ENCODE measurements at regions not wholly inside any gene's neighbourhood (a gene's known extent, or its start where the extent isn't known, plus 50 kb on each side); places are given as distances from the start of the nearest gene placed in this dataset.

DNA sequence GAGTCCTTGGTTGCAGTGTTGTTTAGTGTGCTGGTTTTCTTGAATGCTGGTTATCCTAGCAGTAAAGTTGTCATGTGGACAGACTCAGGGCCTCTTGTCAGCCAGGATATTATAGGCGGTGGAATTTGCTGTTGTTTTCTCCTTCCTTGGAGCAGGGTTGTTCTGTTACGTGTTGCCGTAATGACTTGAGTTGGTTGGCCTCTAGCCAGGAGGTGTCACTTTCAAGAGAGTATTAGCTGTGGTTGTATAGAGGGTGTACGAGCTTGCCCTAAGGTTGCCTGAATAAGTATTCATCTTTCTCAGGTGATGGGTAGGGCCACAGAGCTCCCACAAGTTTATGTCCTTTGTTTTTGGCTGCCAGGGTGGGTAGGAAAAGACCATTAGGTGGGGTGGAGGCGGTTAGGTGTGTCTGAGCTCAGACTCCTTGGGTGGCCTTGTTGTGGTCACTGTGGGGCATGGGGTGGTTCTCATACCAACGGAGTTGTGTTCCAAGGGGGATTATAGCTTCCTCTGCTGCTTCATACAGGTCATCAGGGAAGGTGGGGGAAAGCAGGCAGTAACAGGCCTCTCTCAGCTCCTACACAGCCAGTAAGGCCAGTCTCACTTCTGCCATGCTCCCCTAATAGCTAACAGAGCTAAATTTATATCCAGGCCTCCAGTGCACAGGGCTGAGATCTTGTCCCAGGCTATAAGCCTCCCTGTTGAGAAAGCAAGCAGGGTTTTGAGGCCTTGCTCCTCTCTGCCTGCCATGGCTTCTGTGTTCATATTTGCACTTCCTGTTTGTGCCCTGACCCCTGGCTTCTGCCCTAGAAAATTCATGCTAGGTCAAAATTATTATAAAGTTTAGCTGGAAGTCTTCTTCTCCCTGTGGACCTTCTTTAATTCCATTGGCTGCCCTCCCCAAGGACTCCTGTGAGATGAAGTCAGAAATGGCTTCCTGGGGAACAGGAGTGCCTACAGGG, 594.7 kb downstream of the RAPGEF2 start (continued):
- TF ChIP-seq, protein P1, sequence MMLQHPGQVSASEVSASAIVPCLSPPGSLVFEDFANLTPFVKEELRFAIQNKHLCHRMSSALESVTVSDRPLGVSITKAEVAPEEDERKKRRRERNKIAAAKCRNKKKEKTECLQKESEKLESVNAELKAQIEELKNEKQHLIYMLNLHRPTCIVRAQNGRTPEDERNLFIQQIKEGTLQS (CRISPR knock-in tag; conservative IDR thresholded peaks at IDR 0.05), result no peak

GRCh38 chr4:159698336-159698735, 595.5 kb downstream of the RAPGEF2 start:
- H3K27me3 Mint-ChIP-seq (ENCODE audit: low read depth), result no peaks in the 10 kb centered on the region
- H3K4me3 Mint-ChIP-seq, result no peak overlapping the region
- peaks cover 32% of the 10 kb centered on the region for H3K9me3 Mint-ChIP-seq
- ChIA-PET POLR2A (no interaction called here), CTCF (no interaction called here)
- TF ChIP-seq CBFB (CRISPR knock-in tag; IDR thresholded peaks at IDR 0.05; ENCODE audit: low read depth) (no peak), ZNF423 (CRISPR knock-in tag; IDR thresholded peaks at IDR 0.05) (no peak), STAT6 (CRISPR knock-in tag; conservative IDR thresholded peaks at IDR 0.05; ENCODE audit: low read depth) (no peak), E2F1 (CRISPR knock-in tag; IDR thresholded peaks at IDR 0.05) (no peak), SMAD3 (CRISPR knock-in tag; IDR thresholded peaks at IDR 0.05; ENCODE audit: borderline replicate concordance) (no peak), ELF4 (CRISPR knock-in tag; IDR thresholded peaks at IDR 0.05; ENCODE audit: low read depth) (no peak), JUN (CRISPR knock-in tag; IDR thresholded peaks at IDR 0.05) (no peak), RELA (CRISPR knock-in tag; IDR thresholded peaks at IDR 0.05; ENCODE audit: borderline replicate concordance) (no peak), MXD4 (CRISPR knock-in tag; IDR thresholded peaks at IDR 0.05; ENCODE audit: borderline replicate concordance) (no peak), AR (CRISPR knock-in tag; IDR thresholded peaks at IDR 0.05) (no peak), ZNF512 (CRISPR knock-in tag; IDR thresholded peaks at IDR 0.05; ENCODE audit: borderline replicate concordance) (no peak), GABPB1 (CRISPR knock-in tag; IDR thresholded peaks at IDR 0.05) (no peak), JAZF1 (CRISPR knock-in tag; IDR thresholded peaks at IDR 0.05) (no peak)
- TF ChIP-seq, protein P2, sequence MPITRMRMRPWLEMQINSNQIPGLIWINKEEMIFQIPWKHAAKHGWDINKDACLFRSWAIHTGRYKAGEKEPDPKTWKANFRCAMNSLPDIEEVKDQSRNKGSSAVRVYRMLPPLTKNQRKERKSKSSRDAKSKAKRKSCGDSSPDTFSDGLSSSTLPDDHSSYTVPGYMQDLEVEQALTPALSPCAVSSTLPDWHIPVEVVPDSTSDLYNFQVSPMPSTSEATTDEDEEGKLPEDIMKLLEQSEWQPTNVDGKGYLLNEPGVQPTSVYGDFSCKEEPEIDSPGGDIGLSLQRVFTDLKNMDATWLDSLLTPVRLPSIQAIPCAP (CRISPR knock-in tag; IDR thresholded peaks at IDR 0.05), result no peak
- TF ChIP-seq, protein P3, sequence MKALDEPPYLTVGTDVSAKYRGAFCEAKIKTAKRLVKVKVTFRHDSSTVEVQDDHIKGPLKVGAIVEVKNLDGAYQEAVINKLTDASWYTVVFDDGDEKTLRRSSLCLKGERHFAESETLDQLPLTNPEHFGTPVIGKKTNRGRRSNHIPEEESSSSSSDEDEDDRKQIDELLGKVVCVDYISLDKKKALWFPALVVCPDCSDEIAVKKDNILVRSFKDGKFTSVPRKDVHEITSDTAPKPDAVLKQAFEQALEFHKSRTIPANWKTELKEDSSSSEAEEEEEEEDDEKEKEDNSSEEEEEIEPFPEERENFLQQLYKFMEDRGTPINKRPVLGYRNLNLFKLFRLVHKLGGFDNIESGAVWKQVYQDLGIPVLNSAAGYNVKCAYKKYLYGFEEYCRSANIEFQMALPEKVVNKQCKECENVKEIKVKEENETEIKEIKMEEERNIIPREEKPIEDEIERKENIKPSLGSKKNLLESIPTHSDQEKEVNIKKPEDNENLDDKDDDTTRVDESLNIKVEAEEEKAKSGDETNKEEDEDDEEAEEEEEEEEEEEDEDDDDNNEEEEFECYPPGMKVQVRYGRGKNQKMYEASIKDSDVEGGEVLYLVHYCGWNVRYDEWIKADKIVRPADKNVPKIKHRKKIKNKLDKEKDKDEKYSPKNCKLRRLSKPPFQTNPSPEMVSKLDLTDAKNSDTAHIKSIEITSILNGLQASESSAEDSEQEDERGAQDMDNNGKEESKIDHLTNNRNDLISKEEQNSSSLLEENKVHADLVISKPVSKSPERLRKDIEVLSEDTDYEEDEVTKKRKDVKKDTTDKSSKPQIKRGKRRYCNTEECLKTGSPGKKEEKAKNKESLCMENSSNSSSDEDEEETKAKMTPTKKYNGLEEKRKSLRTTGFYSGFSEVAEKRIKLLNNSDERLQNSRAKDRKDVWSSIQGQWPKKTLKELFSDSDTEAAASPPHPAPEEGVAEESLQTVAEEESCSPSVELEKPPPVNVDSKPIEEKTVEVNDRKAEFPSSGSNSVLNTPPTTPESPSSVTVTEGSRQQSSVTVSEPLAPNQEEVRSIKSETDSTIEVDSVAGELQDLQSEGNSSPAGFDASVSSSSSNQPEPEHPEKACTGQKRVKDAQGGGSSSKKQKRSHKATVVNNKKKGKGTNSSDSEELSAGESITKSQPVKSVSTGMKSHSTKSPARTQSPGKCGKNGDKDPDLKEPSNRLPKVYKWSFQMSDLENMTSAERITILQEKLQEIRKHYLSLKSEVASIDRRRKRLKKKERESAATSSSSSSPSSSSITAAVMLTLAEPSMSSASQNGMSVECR (CRISPR knock-in tag; IDR thresholded peaks at IDR 0.05; ENCODE audit: borderline replicate concordance), result no peak
- DNase-seq (ENCODE audit: low spot score) (no peak), ATAC-seq (no peak)
- peaks cover 6% of the 10 kb centered on the region for H3K36me3 Mint-ChIP-seq
- no peak overlapping the region for H3K27ac Mint-ChIP-seq
- no peaks in the 10 kb centered on the region for H3K4me1 Mint-ChIP-seq

Data from WTC11 (cell line).